Activated CD4-positive, alpha-beta T cell treated with anti-CD3 and anti-CD28 coated beads, Interleukin-2, amount 10 ng/mL, durations not matched to agents 7 days and 5 days (primary cell): ENCODE measurements at regions not wholly inside any gene's neighbourhood (a gene's known extent, or its start where the extent isn't known, plus 50 kb on each side); places are given as distances from the start of the nearest gene placed in this dataset.
"Not testable (repeated sequence)": the region's sequence is repeated elsewhere in the genome, so short reads cannot be mapped to it uniquely, and the experiment has no call there.

ENCODE experiments used
- CTCF ChIA-PET: fragments of 350-600 bp; sonication (Branson Sonifier 250); formaldehyde crosslinking; loops from one replicate; lab custom pipeline; 2021; ENCODE audit warnings: antibody characterized with exemption; lab: Charles Lee
- POLR2A ChIA-PET: fragments of 350-600 bp; sonication (Branson Sonifier 250); formaldehyde crosslinking; loops from one replicate; lab custom pipeline; 2021; ENCODE audit warnings: antibody characterized with exemption; lab: Charles Lee
- DNase-seq: peaks from one replicate; pipeline ENCODE4 v3.0.0-alpha.2; 2020
- H3K27ac Mint-ChIP-seq: one replicate; pipeline ENCODE4 v1.8.0; 2021; ENCODE audit warnings: mild to moderate bottlenecking, moderate library complexity, mixed read lengths
- H3K27me3 Mint-ChIP-seq: one replicate; pipeline ENCODE4 v1.8.0; 2021; ENCODE audit warnings: mixed read lengths
- H3K36me3 Mint-ChIP-seq: one replicate; pipeline ENCODE4 v1.8.0; 2021; ENCODE audit warnings: low read depth, mixed read lengths
- H3K4me1 Mint-ChIP-seq: one replicate; pipeline ENCODE4 v1.8.0; 2021; ENCODE audit warnings: mixed read lengths
- H3K4me3 Mint-ChIP-seq: one replicate; pipeline ENCODE4 v1.8.0; 2021; ENCODE audit warnings: mild to moderate bottlenecking, moderate library complexity, mixed read lengths
- H3K9me3 Mint-ChIP-seq: one replicate; pipeline ENCODE4 v1.8.0; 2021; ENCODE audit warnings: mixed read lengths

DNA sequence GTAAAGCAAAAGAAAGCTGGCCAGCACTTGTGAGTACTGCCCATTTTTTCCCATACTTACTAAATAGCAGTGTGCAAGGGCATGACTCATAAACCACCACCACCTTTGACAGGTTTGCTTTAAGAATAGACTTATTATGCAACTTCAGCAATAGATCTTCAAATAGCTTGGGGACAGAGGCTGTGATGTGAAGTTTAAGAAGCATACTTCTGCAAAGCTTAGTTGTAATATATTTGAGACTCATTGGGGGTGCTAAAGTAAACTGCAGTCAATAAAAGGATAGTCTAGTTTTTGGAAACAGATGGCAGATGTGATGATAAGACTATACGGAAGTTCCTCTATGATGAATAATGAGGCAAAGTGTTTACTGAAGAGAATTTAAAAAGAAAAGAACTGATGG lies 210.0 kb downstream of the PLA2G4A start:
- CTCF ChIA-PET: no interaction called here

GRCh38 chr1:187041104-187041503 lies 212.4 kb downstream of the PLA2G4A start:
- H3K36me3 Mint-ChIP-seq: no peaks in the 10 kb centered on the region
- no peaks in the 10 kb centered on the region for H3K9me3 Mint-ChIP-seq
- ChIA-PET POLR2A (no interaction called here), CTCF (interaction anchor here (1.3 kb wide), 1 partner anchor 19 kb away, joined by 3 read pairs; no protein-coding TSS in a partner anchor)
- H3K27me3 Mint-ChIP-seq: peaks cover 2% of the 10 kb centered on the region
- H3K4me1 Mint-ChIP-seq: no peaks in the 10 kb centered on the region
- DNase-seq: no peak
- no peak overlapping the region for H3K4me3 Mint-ChIP-seq
- no peak overlapping the region for H3K27ac Mint-ChIP-seq

More for the DNA sequence above, 210.0 kb downstream of the PLA2G4A start:
- no peak overlapping the region for H3K27ac Mint-ChIP-seq
- no peaks in the 10 kb centered on the region for H3K36me3 Mint-ChIP-seq
- POLR2A ChIA-PET: no interaction called here
- H3K9me3 Mint-ChIP-seq: no peaks in the 10 kb centered on the region
- H3K27me3 Mint-ChIP-seq: peaks cover 2% of the 10 kb centered on the region
- no peak overlapping the region for H3K4me3 Mint-ChIP-seq
- DNase-seq: no peak
- H3K4me1 Mint-ChIP-seq: no peaks in the 10 kb centered on the region

- Mint-ChIP-seq H3K4me3 (no peak overlapping the region), H3K27ac (no peak overlapping the region), H3K9me3 (no peaks in the 10 kb centered on the region), H3K4me1 (no peaks in the 10 kb centered on the region), H3K36me3 (no peaks in the 10 kb centered on the region), H3K27me3 (peaks cover 2% of the 10 kb centered on the region)
- ChIA-PET CTCF (interaction anchor here (0.6 kb wide), 1 partner anchor 393 kb away, joined by 5 read pairs; no protein-coding TSS in a partner anchor), POLR2A (no interaction called here)
- no peak for DNase-seq
These were observed 213.8 kb downstream of the PLA2G4A start for GRCh38 chr1:187042538-187042937.

DNA sequence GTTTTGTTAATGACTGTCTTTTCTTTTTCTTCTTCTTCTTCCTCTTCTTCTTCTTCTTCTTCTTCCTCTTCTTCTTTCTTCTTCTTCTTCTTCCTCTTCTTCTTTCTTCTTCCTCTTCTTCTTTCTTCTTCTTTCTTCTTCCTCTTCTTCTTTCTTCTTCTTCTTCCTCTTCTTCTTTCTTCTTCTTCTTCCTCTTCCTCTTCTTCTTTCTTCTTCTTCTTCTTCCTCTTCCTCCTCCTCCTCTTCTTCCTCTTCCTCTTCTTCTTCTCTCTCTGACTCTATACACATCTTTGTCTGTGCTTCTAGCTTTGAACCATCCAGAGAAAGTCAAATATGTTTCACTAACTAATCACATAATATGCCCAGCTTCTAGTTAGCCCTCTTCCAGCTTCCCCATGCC lies 214.7 kb downstream of the PLA2G4A start:
- DNase-seq, H3K36me3 Mint-ChIP-seq, H3K27me3 Mint-ChIP-seq, H3K4me1 Mint-ChIP-seq, POLR2A ChIA-PET, H3K4me3 Mint-ChIP-seq, CTCF ChIA-PET, H3K27ac Mint-ChIP-seq, H3K9me3 Mint-ChIP-seq: not testable (repeated sequence)

DNA sequence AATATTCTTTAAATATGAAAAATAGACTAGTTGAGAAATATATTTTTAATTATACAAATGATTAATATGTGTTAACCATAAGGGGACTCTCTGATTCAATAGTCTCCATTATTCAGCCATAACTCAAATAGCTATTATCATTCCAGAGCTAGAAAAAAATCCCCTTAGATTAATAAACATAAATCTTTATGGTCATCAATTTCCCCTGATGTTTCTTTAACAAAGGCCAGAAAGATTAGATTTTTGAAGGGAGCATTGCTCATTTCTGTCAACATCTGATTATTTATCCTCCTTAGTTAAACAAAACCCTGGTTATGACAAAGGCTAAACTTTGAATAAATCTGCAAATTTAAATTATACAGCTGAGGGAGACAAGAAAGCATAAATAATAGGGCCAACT lies 215.7 kb downstream of the PLA2G4A start:
- Mint-ChIP-seq H3K27me3 (no peaks in the 10 kb centered on the region), H3K4me3 (no peak overlapping the region), H3K9me3 (no peaks in the 10 kb centered on the region), H3K36me3 (no peaks in the 10 kb centered on the region), H3K27ac (no peak overlapping the region), H3K4me1 (no peaks in the 10 kb centered on the region)
- POLR2A ChIA-PET: no interaction called here
- DNase-seq: no peak
- CTCF ChIA-PET: no interaction called here

DNA sequence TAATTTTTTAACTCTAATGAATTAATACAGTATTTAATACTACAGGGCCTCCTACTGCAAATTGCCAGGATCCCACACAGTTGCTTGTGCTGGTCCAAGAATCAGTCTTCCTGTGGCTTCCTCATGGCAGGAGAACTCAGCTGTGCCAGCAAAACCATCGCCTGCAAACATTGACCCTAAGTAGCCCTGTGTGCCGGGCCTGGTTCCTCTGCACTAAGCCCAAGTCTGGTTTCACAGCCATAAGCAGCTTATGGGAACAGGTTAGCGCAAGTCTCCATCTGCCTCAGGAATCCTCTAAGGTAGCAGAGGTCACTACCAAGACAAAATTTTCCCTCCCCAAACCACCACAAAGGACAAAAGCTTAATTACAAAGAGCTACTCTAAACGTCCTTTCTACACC lies 216.6 kb downstream of the PLA2G4A start:
- CTCF ChIA-PET: no interaction called here
- POLR2A ChIA-PET: no interaction called here
- DNase-seq: no peak
- H3K4me3 Mint-ChIP-seq: no peak overlapping the region
- H3K36me3 Mint-ChIP-seq: no peaks in the 10 kb centered on the region
- no peaks in the 10 kb centered on the region for H3K9me3 Mint-ChIP-seq
- H3K27ac Mint-ChIP-seq: no peak overlapping the region
- no peaks in the 10 kb centered on the region for H3K27me3 Mint-ChIP-seq
- H3K4me1 Mint-ChIP-seq: no peaks in the 10 kb centered on the region

DNA sequence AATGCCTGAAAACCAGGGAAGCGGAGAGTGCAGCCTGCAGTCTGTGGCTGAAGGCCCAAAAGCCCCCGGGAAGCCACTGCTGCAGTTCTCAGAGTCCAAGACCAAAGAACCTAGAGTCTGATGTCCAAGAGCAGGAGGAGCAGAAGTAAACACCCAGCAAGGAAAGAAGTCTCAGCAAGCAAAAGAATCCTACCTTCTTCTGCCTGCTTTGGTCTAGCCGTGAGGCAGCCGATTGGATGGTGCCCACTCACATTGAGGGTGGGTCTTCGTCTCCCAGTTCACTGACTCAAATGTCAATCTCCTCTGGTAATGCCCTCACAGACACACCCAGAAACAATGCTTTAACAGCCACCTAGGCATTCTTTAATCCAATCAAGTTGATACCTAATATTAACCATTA lies 217.5 kb downstream of the PLA2G4A start:
- Mint-ChIP-seq H3K27me3 (no peaks in the 10 kb centered on the region), H3K9me3 (no peaks in the 10 kb centered on the region), H3K27ac (no peak overlapping the region), H3K36me3 (no peaks in the 10 kb centered on the region), H3K4me1 (no peaks in the 10 kb centered on the region), H3K4me3 (no peak overlapping the region)
- POLR2A ChIA-PET: no interaction called here
- DNase-seq: no peak
- CTCF ChIA-PET: no interaction called here

DNA sequence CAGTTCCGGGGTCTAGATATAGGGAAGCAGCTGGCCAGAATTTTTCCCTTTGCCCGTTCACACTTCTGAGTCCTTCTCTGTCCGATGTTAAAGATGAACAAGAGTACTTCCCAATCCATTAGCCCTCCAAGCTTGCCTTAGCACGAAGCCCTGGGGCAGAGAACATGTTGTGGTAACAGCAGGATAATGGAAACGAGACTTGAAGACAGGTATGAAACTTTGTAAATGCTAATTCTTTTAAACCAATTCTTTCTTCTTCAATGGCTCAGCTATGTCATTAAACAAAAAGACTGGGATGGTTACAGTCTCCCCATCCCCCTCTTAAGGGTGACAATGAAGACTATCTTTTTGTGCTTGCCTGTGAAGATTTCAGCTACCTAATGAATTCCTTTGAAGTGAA lies 218.5 kb downstream of the PLA2G4A start:
- ChIA-PET POLR2A (no interaction called here), CTCF (no interaction called here)
- no peaks in the 10 kb centered on the region for H3K9me3 Mint-ChIP-seq
- DNase-seq: no peak
- H3K4me1 Mint-ChIP-seq: no peaks in the 10 kb centered on the region
- H3K4me3 Mint-ChIP-seq: no peak overlapping the region
- H3K27me3 Mint-ChIP-seq: no peaks in the 10 kb centered on the region
- H3K36me3 Mint-ChIP-seq: no peaks in the 10 kb centered on the region
- H3K27ac Mint-ChIP-seq: no peak overlapping the region

- Mint-ChIP-seq H3K36me3 (no peaks in the 10 kb centered on the region), H3K4me3 (no peak overlapping the region), H3K27me3 (no peaks in the 10 kb centered on the region), H3K4me1 (no peaks in the 10 kb centered on the region), H3K9me3 (no peaks in the 10 kb centered on the region), H3K27ac (no peak overlapping the region)
- ChIA-PET POLR2A (no interaction called here), CTCF (interaction anchor here (0.6 to 0.7 kb wide), 3 partner anchors 113 to 571 kb away, joined by 3 to 6 read pairs (median 5); no protein-coding TSS in a partner anchor)
- DNase-seq: peak; percentile 31
These were observed 223.0 kb downstream of the PLA2G4A start for GRCh38 chr1:187051618-187052232.

DNA sequence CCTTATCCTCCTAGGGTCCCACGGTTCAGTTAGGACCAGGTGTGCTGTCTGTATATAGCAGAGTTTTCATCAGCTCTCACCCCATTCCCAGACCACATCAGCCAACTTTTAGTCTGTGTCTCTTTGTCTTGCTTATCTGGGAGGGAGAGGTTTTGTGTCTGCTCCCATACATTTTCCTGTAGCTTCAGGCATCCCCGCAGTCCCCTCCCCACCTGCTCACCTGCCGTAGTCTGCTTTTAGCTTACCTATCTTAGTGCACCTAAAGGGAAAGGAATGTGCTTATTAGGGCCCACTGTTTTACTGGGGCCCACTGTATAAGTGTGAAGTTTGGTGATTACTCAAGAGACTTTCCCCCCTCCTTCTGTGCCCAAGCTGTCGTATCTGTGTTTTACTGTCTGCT lies 225.1 kb downstream of the PLA2G4A start:
- no peak overlapping the region for H3K27ac Mint-ChIP-seq
- no peaks in the 10 kb centered on the region for H3K9me3 Mint-ChIP-seq
- POLR2A ChIA-PET: no interaction called here
- no peaks in the 10 kb centered on the region for H3K4me1 Mint-ChIP-seq
- H3K27me3 Mint-ChIP-seq: no peaks in the 10 kb centered on the region
- H3K36me3 Mint-ChIP-seq: no peaks in the 10 kb centered on the region
- CTCF ChIA-PET: no interaction called here
- no peak for DNase-seq
- no peak overlapping the region for H3K4me3 Mint-ChIP-seq

GRCh38 chr1:187054862-187055757 lies 226.4 kb downstream of the PLA2G4A start:
- no peaks in the 10 kb centered on the region for H3K36me3 Mint-ChIP-seq
- no peak for DNase-seq
- H3K4me1 Mint-ChIP-seq: no peaks in the 10 kb centered on the region
- ChIA-PET CTCF (no interaction called here), POLR2A (no interaction called here)
- H3K4me3 Mint-ChIP-seq: no peak overlapping the region
- H3K9me3 Mint-ChIP-seq: no peaks in the 10 kb centered on the region
- H3K27ac Mint-ChIP-seq: no peak overlapping the region
- H3K27me3 Mint-ChIP-seq: no peaks in the 10 kb centered on the region

GRCh38 chr1:187063271-187063670 lies 234.5 kb downstream of the PLA2G4A start:
- H3K4me1 Mint-ChIP-seq: no peaks in the 10 kb centered on the region
- H3K27me3 Mint-ChIP-seq: no peaks in the 10 kb centered on the region
- H3K4me3 Mint-ChIP-seq: no peak overlapping the region
- no peak overlapping the region for H3K27ac Mint-ChIP-seq
- no peaks in the 10 kb centered on the region for H3K9me3 Mint-ChIP-seq
- H3K36me3 Mint-ChIP-seq: no peaks in the 10 kb centered on the region
- no peak for DNase-seq
- ChIA-PET POLR2A (no interaction called here), CTCF (no interaction called here)

- no peaks in the 10 kb centered on the region for H3K36me3 Mint-ChIP-seq
- ChIA-PET POLR2A (no interaction called here), CTCF (no interaction called here)
- no peaks in the 10 kb centered on the region for H3K27me3 Mint-ChIP-seq
- no peaks in the 10 kb centered on the region for H3K4me1 Mint-ChIP-seq
- DNase-seq: no peak
- H3K9me3 Mint-ChIP-seq: no peaks in the 10 kb centered on the region
- no peak overlapping the region for H3K4me3 Mint-ChIP-seq
- no peak overlapping the region for H3K27ac Mint-ChIP-seq
These were observed 238.4 kb downstream of the PLA2G4A start for GRCh38 chr1:187067160-187067559.
